GM18498 (cell line): ENCODE measurements at regions not wholly inside any gene's neighbourhood (a gene's known extent, or its start where the extent isn't known, plus 50 kb on each side); places are given as distances from the start of the nearest gene placed in this dataset.

Experiments
- ATAC-seq: cut with Tn5 transposase; IDR thresholded peaks from one replicate; pipeline ENCODE4 v1.9.1; 2021; ENCODE audit warnings: mild to moderate bottlenecking, moderate library complexity; ENCODE audit not compliant: unreplicated experiment

GRCh38 chr12:124094733-124095132 is 121.7 kb downstream of the ZNF664 start:
- ATAC-seq, result no peak

DNA sequence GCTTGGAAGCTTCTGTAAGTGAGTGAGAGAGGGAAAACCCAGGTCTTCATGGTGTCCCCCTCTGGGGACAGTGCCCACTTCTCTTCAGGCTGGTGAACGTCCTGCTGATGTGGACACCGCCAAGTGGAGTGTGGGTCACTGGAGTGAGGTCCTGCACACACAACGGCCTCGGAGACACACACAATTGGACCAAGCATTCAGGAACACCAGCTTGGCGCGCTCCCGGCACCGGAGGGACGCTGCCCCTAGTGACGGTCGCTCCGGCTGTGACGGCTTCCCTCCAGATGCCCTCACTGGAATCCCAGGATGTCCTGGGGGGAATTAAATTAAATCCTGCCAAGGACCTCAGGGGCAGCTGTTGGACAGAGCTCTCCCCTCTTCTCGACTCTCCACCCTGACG is 123.1 kb downstream of the ZNF664 start:
- no peak for ATAC-seq

DNA sequence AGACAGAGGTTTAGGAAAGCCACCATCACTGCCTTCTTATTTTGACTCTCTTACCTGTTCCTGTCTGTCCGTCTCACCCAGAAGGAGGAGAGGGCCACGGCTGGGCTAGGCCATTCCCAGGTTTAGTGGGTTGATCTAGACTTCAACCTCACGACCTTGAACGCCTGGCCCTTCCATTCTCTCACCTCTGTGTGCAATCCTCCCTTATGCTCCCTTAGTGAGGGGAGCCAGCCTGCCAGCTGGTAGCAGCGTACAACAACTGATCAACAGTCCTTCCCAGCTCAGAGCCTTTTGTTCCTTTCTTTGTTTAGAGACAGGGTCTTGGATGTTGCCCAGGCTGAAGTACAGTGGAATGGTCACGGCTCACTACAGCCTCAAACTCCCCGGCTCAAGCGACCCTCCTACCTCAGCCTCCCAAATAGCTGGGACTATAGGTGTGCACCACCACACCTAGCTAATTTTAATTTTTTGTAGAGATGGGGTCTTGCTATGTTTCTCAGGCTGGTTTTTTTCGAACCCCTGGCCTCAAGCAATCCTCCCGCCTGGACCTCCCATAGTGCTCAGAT is 123.9 kb downstream of the ZNF664 start:
- ATAC-seq, result no peak

GRCh38 chr12:124097701-124098100 is 124.7 kb downstream of the ZNF664 start:
- no peak for ATAC-seq

GRCh38 chr12:124098101-124098757 is 125.2 kb downstream of the ZNF664 start:
- no peak for ATAC-seq

DNA sequence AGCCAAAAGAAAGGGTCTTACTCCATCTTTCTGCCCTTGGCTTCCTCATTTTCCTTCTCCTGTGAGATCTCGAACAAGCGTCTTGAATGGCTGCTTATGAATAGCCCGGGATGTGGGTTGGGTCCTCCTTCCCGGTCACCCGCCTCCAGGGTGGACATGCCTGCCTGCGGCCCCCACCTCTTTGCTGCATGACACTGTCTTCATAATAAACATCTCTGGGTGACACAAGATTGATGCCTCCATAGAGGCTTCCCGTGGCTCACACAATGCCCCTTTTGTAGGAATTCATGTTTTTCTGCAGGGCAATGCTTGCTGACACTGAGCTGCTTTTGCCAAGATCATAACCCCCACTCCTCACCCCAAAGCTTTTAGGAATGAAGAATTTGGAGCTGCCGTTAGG is 125.9 kb downstream of the ZNF664 start:
- no peak for ATAC-seq

- no peak for ATAC-seq
Measured at GRCh38 chr12:124099661-124100060, 126.6 kb downstream of the ZNF664 start.

DNA sequence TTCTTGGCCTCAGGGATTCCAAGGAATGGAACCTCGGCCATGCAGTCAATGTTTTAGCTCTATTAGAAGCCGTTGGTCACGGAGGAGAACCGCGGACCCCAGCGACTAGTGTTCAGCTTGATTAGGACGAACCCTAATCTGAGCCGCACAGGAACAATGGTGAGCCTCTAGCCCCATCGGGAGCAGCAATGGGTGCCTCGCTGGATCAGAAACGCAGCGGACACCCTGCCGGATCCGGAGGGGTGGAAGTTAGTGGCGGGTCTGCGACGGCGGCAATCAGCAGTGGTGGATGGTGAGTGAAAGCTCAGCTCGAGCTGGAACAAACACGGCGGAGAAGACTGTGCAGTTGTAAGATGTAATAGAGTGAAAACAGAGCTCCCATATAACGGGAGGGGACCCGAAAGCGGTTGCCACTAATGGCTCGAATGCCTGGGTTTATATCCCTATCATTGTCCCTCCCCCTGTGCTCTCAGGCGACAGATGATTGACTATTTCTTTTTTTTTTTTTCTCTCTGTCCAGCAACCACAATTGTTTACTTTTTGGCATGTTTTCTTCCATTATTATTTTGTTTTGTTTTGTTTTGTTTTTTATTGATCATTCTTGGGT is 127.7 kb downstream of the ZNF664 start:
- no peak for ATAC-seq

- no peak for ATAC-seq
Measured at GRCh38 chr12:124105546-124105945, 132.5 kb downstream of the ZNF664 start.

DNA sequence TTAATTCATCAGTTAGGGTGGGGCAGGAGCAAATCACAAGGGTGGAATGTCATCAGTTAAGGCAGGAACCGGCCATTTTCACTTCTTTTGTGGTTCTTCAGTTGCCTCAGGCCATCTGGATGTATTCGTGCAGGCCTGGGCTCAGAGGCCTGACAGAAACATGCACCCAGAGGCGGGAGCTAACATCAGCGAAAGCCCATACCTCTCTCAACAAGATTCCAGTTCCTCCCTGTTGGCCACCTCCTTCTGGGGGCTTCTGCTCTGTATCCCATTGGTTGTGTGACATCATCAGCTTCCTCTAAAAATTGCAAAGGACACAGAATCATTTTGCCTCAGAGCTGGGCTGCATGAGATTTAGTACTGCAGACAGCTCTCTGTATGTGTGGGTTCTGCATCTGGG is 134.3 kb downstream of the ZNF664 start:
- no peak for ATAC-seq

- ATAC-seq, result no peak
Measured at GRCh38 chr12:124109760-124110159, 136.7 kb downstream of the ZNF664 start.

- no peak for ATAC-seq
Measured at GRCh38 chr12:124110372-124110883, 137.4 kb downstream of the ZNF664 start.

DNA sequence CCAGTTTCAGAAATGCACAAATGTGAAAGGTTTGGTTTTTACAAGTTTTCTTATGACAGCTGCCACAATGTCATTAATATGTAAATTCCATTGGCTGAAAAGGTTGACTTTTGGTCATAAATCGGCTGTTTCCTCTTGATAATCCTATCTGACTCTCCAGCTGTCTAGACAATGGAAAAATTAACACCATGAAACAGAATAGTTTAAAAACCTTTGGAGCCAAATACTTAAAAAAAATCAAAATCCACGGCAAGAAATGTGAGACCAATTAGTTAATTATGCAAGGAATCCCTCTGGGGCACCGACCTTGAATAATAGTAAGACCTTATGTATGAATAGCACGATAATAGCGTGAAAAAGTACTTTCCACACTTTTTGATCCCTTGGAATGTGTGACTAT is 138.0 kb downstream of the ZNF664 start:
- ATAC-seq, result no peak

- no peak for ATAC-seq
Measured at GRCh38 chr12:124114316-124114715, 141.3 kb downstream of the ZNF664 start.

DNA sequence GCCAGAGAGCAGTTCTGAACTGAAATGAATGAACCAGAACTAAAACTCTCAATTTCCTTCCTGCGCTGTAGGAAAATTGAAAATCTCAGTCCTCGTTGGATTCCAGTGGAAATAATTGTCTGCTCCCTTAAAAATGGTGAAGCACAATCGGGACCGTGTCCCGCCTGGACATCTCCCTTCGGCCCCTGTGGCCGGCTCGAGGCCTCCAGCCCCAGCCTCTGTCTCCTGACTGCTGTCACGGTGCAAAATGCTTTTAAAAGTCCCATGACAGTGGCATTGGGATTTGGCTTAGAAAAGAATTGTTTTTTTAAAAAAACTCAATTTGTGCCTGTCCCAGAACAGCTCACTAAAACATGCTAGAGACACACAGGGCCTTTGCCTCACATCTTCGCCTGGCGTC is 142.5 kb downstream of the ZNF664 start:
- no peak for ATAC-seq

DNA sequence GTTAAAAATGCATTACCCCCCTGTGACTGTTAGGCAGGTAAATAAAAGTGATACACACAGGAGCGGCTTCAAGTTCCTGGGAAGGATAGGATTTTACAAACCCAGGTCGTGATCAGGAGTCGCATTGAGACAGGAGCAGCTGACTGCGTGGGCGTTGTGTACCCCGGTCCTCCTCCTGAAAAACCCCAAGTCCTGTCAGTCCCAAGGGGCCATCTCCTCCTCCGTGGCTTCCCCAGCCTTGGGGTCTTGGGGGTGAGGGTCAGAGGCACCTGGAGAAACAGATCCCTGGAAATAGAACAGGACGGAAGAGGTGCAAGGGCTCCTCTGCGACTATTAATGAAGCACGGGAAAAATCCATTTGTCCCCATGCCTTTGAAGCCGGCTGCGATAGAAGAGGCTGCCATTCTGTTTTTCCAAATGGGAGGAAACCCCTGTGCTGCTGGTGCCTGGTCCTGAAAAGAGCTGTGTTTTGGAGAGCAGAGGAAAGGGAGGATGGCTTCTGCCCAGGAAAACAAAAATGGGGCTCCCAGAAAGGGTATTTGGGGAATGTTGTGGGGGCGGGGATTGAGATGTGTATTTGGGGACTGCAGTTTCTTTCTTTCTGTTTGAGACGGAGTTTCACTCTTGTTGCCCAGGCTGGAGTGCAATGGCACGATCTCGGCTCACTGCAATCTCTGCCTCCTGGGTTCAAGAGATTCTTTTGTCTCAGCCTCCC is 143.1 kb downstream of the ZNF664 start:
- no peak for ATAC-seq

GRCh38 chr12:124120739-124121138 is 147.7 kb downstream of the ZNF664 start:
- ATAC-seq, result no peak

- ATAC-seq, result no peak
Measured at GRCh38 chr12:124122722-124123121, 149.7 kb downstream of the ZNF664 start.

DNA sequence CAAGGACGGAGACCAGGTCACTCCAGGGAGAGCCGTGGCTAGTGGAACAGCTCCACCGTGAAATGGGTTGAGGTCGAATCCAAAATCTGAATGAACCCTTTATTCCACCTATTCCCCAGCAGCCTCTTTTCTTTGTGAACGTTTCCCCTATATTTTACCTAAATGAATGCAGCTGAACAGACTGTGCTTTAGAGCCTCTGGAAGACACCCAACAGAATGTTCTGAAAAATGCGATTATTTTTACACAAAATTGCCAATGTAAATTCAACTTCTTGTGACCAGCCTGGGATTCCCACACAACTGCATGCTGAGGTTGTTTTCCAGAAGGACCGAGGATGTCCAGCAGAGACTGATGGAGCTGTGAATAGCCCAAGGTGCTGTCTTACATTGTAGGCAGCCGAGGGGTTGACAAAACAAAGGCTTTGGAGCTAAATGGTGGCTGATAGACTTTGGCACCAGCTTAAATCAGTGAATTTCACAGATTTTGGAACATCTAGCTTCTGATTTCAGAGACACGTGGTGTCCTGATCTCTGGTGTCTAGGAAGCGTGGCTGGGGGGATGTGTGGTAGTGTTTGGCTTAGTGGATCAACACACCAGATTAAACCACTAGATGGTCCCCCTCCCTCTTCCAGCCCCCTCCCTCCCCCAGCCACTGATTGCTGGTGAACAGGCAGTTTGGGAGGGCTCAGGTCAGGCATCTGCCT is 150.4 kb downstream of the ZNF664 start:
- ATAC-seq, result no peak

DNA sequence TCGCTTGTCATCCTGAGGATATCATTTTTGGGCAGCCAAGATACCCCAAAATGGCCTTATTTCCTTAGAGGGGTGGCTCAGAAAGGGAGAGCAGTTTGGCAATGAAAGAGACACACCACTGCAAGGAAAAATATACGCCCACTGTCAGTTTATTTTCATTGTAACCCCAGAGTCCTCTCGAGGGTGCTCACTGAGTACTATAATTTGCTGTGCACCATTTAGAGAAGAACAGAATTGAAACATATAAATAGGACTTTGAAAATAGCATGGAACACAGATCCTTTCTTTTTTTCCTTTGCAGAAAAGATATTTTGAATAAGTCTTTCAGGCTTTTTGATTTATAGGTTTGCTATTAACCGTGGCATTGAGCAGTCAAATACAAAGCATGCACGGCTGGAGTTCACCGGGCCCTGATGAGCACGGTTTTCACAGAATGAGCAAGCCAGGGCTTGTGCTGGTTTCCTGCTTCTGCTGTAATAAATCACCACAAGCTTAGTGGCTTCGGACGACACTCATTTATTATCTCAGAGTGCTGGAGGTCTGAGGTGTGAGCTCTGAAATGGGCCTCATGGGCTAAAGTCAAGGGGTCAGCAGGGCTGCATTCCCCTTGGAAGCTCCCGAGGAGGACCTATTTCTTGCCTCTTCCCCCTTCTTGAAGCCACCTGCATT is 152.3 kb downstream of the ZNF664 start:
- peak; percentile 85 for ATAC-seq
